ENCODE measurements at regions not wholly inside any gene's neighbourhood (a gene's known extent, or its start where the extent isn't known, plus 50 kb on each side); places are given as distances from the start of the nearest gene placed in this dataset.

DNA sequence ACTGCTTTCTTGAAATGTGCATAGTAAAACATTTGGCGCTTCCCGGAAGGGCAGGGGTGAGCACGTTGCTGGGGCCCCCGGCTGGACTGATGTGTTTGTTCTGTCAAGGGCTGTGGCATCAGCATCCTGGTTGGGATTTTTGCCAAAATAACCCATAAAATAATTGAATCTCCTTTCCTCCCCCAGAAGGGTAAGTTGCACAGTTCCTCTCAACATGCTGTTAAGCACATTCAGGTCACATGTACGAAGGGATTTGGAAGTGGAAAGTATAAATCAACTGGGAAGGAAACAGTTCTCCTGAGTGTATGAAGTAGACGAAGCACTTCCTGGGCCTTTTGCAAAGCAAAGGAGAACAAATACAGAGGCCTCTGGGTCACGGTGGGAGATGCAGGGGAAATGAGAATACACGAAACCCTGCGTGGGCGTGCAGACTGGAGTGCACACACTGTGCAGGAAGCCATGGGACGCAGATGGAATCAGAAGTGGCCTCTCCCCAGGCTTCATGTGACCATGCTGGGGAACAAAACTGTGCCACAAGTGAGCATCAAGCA lies 183.9 kb downstream of the LPIN1 start:
- TF ChIP-seq, protein P1, sequence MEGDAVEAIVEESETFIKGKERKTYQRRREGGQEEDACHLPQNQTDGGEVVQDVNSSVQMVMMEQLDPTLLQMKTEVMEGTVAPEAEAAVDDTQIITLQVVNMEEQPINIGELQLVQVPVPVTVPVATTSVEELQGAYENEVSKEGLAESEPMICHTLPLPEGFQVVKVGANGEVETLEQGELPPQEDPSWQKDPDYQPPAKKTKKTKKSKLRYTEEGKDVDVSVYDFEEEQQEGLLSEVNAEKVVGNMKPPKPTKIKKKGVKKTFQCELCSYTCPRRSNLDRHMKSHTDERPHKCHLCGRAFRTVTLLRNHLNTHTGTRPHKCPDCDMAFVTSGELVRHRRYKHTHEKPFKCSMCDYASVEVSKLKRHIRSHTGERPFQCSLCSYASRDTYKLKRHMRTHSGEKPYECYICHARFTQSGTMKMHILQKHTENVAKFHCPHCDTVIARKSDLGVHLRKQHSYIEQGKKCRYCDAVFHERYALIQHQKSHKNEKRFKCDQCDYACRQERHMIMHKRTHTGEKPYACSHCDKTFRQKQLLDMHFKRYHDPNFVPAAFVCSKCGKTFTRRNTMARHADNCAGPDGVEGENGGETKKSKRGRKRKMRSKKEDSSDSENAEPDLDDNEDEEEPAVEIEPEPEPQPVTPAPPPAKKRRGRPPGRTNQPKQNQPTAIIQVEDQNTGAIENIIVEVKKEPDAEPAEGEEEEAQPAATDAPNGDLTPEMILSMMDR (IDR thresholded peaks at IDR 0.05; ENCODE audit: borderline replicate concordance, extremely low read depth, low read length, poor library complexity, severe bottlenecking) = no peak
- no peak for TF ChIP-seq EZH2 (IDR thresholded peaks at IDR 0.05; ENCODE audit: borderline replicate concordance, low read depth, low read length, severe bottlenecking)
